ENCODE measurements at regions not wholly inside any gene's neighbourhood (a gene's known extent, or its start where the extent isn't known, plus 50 kb on each side); places are given as distances from the start of the nearest gene placed in this dataset.

DNA sequence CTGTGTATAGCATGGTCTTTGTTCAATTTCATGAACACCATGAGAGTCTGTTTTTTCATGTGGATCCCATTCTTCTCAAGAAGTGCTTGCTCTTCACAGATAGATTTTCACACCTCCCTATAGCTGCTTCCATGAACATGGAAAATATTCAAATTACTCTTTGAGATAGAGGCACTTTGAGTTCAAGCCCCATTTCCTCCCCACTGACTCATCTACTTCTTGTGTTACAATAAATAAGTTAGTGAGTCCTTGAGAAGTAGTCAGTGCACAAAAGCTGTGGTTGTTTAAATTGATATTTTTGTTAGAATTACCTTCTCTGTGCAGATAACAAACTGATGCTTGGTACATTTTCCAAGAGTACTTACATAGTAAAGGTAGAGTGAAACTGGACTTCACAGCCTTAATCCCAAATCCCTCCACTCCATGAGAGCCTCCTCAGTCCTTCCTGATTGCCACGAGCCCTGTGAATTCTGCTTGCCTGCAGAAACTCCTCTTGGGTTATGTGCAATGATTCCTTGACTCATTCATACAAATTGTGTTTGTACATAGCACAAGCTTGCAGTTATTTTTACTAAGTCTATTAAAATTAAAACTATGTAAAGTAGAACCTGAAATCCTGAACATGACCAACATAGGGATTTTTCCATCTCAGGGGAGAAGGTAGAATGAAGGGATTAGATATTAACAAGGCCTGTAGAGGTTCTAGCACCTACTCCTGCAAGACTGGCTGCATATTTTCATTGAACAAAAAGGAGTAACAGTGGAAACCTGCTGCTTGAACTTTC, 496.2 kb downstream of the TNS3 start:
- TF ChIP-seq, protein P1, sequence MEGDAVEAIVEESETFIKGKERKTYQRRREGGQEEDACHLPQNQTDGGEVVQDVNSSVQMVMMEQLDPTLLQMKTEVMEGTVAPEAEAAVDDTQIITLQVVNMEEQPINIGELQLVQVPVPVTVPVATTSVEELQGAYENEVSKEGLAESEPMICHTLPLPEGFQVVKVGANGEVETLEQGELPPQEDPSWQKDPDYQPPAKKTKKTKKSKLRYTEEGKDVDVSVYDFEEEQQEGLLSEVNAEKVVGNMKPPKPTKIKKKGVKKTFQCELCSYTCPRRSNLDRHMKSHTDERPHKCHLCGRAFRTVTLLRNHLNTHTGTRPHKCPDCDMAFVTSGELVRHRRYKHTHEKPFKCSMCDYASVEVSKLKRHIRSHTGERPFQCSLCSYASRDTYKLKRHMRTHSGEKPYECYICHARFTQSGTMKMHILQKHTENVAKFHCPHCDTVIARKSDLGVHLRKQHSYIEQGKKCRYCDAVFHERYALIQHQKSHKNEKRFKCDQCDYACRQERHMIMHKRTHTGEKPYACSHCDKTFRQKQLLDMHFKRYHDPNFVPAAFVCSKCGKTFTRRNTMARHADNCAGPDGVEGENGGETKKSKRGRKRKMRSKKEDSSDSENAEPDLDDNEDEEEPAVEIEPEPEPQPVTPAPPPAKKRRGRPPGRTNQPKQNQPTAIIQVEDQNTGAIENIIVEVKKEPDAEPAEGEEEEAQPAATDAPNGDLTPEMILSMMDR (IDR thresholded peaks at IDR 0.05): no peak
- no peak for TF ChIP-seq POLR2A (IDR thresholded peaks at IDR 0.05)
